MM.1S (cell line): ENCODE measurements at regions not wholly inside any gene's neighbourhood (a gene's known extent, or its start where the extent isn't known, plus 50 kb on each side); places are given as distances from the start of the nearest gene placed in this dataset.

Source experiments
- DNase-seq: peaks from one replicate; pipeline ENCODE4 v3.0.0-alpha.2; 2015
- H2AFZ ChIP-seq: fragments of 300-600 bp; sonication (generic); 2 replicates; pipeline ENCODE4 v1.6.0; 2016; ENCODE audit warnings: antibody characterized with exemption, low read length
- H3F3A ChIP-seq: fragments of 300-600 bp; sonication (generic); 2 replicates; pipeline ENCODE4 v1.6.1; 2016; ENCODE audit warnings: mild to moderate bottlenecking, antibody characterized with exemption, low read length, moderate library complexity, mixed read lengths; ENCODE audit not compliant: insufficient read depth
- H3K27ac ChIP-seq: fragments of 300-600 bp; sonication (generic); 2 replicates; pipeline ENCODE4 v1.5.1; 2016; ENCODE audit warnings: mild to moderate bottlenecking, low read length
- H3K27me3 ChIP-seq: fragments of 300-600 bp; sonication (generic); replicated peaks from 2 replicates; pipeline ENCODE4 v1.6.0; 2016; ENCODE audit warnings: low read length; ENCODE audit not compliant: insufficient read depth
- H3K36me3 ChIP-seq: fragments of 300-600 bp; sonication (generic); replicated peaks from 2 replicates; pipeline ENCODE4 v1.6.1; 2016; ENCODE audit warnings: mild to moderate bottlenecking, low read length, mixed read lengths; ENCODE audit not compliant: insufficient read depth
- H3K4me1 ChIP-seq: fragments of 300-600 bp; sonication (generic); 2 replicates; pipeline ENCODE4 v1.6.1; 2016; ENCODE audit warnings: low read length, mixed read lengths
- H3K4me2 ChIP-seq: fragments of 300-600 bp; sonication (generic); 2 replicates; pipeline ENCODE4 v1.6.0; 2016; ENCODE audit warnings: low read depth, low read length
- H3K4me3 ChIP-seq: fragments of 300-600 bp; sonication (generic); 2 replicates; pipeline ENCODE4 v1.5.1; 2016; ENCODE audit warnings: low read length, mixed read lengths
- H3K79me2 ChIP-seq: fragments of 300-600 bp; sonication (generic); 2 replicates; pipeline ENCODE4 v1.6.1; 2016; ENCODE audit warnings: mixed run types, low read length, mixed read lengths
- H3K9ac ChIP-seq: fragments of 300-600 bp; sonication (generic); 2 replicates; pipeline ENCODE4 v1.6.1; 2016; ENCODE audit warnings: low read length, mixed read lengths
- H3K9me2 ChIP-seq: fragments of 300-600 bp; sonication (generic); replicated peaks from 2 replicates; pipeline ENCODE4 v1.6.1; 2016; ENCODE audit warnings: mild to moderate bottlenecking, low read length, mixed read lengths; ENCODE audit not compliant: insufficient read depth
- H3K9me3 ChIP-seq: fragments of 300-600 bp; sonication (generic); replicated peaks from 2 replicates; pipeline ENCODE4 v1.6.1; 2016; ENCODE audit warnings: mild to moderate bottlenecking, low read length, mixed read lengths; ENCODE audit not compliant: insufficient read depth
- H4K20me1 ChIP-seq: fragments of 300-600 bp; sonication (generic); 2 replicates; pipeline ENCODE4 v1.6.1; 2016; ENCODE audit warnings: mild to moderate bottlenecking, low read length, moderate library complexity, mixed read lengths; ENCODE audit not compliant: insufficient read depth
- EZH2 ChIP-seq: fragments of 300-600 bp; sonication (generic); optimal IDR thresholded peaks from 2 replicates; pipeline ENCODE3; 2017; ENCODE audit warnings: low read depth, mild to moderate bottlenecking, antibody characterized with exemption, low read length, mixed read lengths
- EZH2phosphoT487 ChIP-seq: fragments of 300-600 bp; sonication (generic); IDR thresholded peaks from 2 replicates; pipeline ENCODE4 v1.6.1; 2018; ENCODE audit warnings: antibody characterized with exemption, low read length
- TF ChIP-seq, protein P1 (sequence below): fragments of 300-600 bp; sonication (generic); IDR thresholded peaks from 2 replicates; pipeline ENCODE4 v1.5.1; 2016; ENCODE audit warnings: antibody characterized with exemption, low read length, mixed read lengths

GRCh38 chr11:16555956-16556355, 182.5 kb upstream of the C11orf58 start:
- Histone ChIP-seq H3K9me3 (no peaks in the 10 kb centered on the region), H3K4me1 (no peaks in the 10 kb centered on the region), H3K9me2 (no peaks in the 10 kb centered on the region), H4K20me1 (no peaks in the 10 kb centered on the region), H3K27ac (no peak overlapping the region), H3K79me2 (no peaks in the 10 kb centered on the region), H2AFZ (no peak overlapping the region), H3F3A (no peaks in the 10 kb centered on the region), H3K4me3 (no peak overlapping the region), H3K36me3 (no peaks in the 10 kb centered on the region), H3K9ac (no peak overlapping the region), H3K27me3 (no peaks in the 10 kb centered on the region), H3K4me2 (no peak overlapping the region)
- TF ChIP-seq EZH2 (no peak), EZH2phosphoT487 (no peak)
- TF ChIP-seq, protein P1, sequence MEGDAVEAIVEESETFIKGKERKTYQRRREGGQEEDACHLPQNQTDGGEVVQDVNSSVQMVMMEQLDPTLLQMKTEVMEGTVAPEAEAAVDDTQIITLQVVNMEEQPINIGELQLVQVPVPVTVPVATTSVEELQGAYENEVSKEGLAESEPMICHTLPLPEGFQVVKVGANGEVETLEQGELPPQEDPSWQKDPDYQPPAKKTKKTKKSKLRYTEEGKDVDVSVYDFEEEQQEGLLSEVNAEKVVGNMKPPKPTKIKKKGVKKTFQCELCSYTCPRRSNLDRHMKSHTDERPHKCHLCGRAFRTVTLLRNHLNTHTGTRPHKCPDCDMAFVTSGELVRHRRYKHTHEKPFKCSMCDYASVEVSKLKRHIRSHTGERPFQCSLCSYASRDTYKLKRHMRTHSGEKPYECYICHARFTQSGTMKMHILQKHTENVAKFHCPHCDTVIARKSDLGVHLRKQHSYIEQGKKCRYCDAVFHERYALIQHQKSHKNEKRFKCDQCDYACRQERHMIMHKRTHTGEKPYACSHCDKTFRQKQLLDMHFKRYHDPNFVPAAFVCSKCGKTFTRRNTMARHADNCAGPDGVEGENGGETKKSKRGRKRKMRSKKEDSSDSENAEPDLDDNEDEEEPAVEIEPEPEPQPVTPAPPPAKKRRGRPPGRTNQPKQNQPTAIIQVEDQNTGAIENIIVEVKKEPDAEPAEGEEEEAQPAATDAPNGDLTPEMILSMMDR = no peak
- no peak for DNase-seq

DNA sequence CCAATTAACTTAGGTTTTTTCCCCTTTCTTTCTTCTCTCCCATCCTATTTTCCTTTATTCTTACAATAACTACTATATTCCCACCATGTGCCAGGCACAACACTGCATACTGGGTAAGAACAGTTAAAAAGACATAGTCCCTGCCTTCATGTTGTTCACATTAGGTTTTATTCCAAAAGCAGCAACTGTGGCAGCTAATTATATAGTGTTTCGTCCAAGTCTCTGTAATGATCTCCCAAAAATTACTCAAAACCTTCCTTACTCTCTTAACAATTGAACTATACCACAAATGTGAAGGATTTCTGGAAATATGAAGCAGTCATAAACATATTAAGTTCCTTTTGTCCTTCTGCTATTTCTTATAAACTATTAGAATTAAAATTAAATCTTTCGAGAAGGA, 184.1 kb upstream of the C11orf58 start:
- no peak overlapping the region for H3K9ac ChIP-seq

GRCh38 chr11:16547879-16548278, 190.6 kb upstream of the C11orf58 start:
- DNase-seq = no peak
- Histone ChIP-seq H3K9me3 (no peaks in the 10 kb centered on the region), H3K79me2 (no peaks in the 10 kb centered on the region), H3K4me1 (no peaks in the 10 kb centered on the region), H2AFZ (no peak overlapping the region), H3K4me2 (no peak overlapping the region), H3K9ac (no peak overlapping the region), H3K4me3 (no peak overlapping the region), H4K20me1 (no peaks in the 10 kb centered on the region), H3K27ac (no peak overlapping the region), H3K27me3 (no peaks in the 10 kb centered on the region), H3F3A (no peaks in the 10 kb centered on the region), H3K9me2 (no peaks in the 10 kb centered on the region), H3K36me3 (no peaks in the 10 kb centered on the region)
- TF ChIP-seq EZH2phosphoT487 (no peak), EZH2 (no peak)
- TF ChIP-seq, protein P1 = no peak

More for the DNA sequence above, 184.1 kb upstream of the C11orf58 start:
- H3K79me2 ChIP-seq = no peaks in the 10 kb centered on the region
- H4K20me1 ChIP-seq = no peaks in the 10 kb centered on the region
- TF ChIP-seq EZH2 = no peak
- TF ChIP-seq EZH2phosphoT487 = no peak
- TF ChIP-seq, protein P1 = no peak
- H3K36me3 ChIP-seq = no peaks in the 10 kb centered on the region
- H2AFZ ChIP-seq = no peak overlapping the region
- DNase-seq = no peak
- H3K4me3 ChIP-seq = no peak overlapping the region
- no peaks in the 10 kb centered on the region for H3K27me3 ChIP-seq
- H3K9me3 ChIP-seq = no peaks in the 10 kb centered on the region
- no peaks in the 10 kb centered on the region for H3F3A ChIP-seq
- no peak overlapping the region for H3K27ac ChIP-seq
- H3K4me2 ChIP-seq = no peak overlapping the region
- H3K4me1 ChIP-seq = no peaks in the 10 kb centered on the region
- no peaks in the 10 kb centered on the region for H3K9me2 ChIP-seq
